ENCODE measurements at regions not wholly inside any gene's neighbourhood (a gene's known extent, or its start where the extent isn't known, plus 50 kb on each side); places are given as distances from the start of the nearest gene placed in this dataset.

- TF ChIP-seq TAF1 (IDR thresholded peaks at IDR 0.05; ENCODE audit: borderline replicate concordance, low read depth, low read length), result no peak
- TF ChIP-seq POLR2A (IDR thresholded peaks at IDR 0.05; ENCODE audit: low read depth, low read length), result no peak
- TF ChIP-seq POLR2AphosphoS5 (IDR thresholded peaks at IDR 0.05; ENCODE audit: low read depth, low read length), result no peak
These were observed 530.2 kb downstream of the GATA3 start for GRCh38 chr10:8584666-8585065.
